Dedifferentiated amniotic fluid mesenchymal stem cell (primary cell): ENCODE measurements at regions not wholly inside any gene's neighbourhood (a gene's known extent, or its start where the extent isn't known, plus 50 kb on each side); places are given as distances from the start of the nearest gene placed in this dataset.
"Not testable (repeated sequence)": the region's sequence is repeated elsewhere in the genome, so short reads cannot be mapped to it uniquely, and the experiment has no call there.

Source experiments
- DNase-seq: peaks from one replicate; pipeline ENCODE4 v3.0.0-alpha.2; 2016; ENCODE audit errors: extremely low spot score

- no peak for DNase-seq
These were observed 193.5 kb upstream of the FTMT start for GRCh38 chr5:121658221-121658620.

- DNase-seq, result no peak
These were observed 191.5 kb upstream of the FTMT start for GRCh38 chr5:121660142-121660541.

DNA sequence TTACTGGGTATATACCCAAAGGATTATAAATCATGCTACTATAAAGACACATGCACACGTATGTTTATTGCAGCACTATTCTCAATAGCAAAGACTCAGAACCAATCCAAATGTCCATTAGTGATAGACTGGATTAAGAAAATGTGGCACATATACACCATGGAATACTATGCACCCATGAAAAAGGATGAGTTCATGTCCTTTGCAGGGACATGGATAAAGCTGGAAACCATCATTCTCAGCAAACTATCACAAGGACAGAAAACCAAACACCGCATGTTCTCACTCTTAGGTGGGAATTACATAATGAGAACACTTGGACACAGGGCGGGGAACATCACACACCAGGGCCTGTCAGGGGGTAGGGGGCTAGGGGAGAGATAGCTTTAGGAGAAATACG, 186.1 kb upstream of the FTMT start:
- not testable (repeated sequence) for DNase-seq

DNA sequence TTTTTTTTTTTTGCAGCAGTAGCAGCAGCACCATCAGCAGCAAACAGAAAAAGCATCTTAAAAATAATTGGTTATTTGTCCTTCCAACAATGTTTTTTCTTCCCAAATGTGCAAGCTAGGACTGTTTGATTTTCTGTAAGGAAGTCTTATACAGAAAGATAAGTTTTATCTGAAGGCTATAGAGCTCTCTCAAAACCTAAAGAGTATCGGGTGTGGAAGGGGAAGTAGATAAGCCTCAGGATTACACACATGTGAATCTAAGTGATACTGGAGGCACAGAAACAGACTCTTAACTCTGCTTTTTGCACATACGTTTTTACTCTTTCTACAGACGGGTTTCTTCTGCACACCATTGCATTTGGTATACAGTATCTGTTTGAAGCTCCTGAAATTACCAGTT, 184.4 kb upstream of the FTMT start:
- no peak for DNase-seq

GRCh38 chr5:121668635-121669034, 183.0 kb upstream of the FTMT start:
- no peak for DNase-seq

DNA sequence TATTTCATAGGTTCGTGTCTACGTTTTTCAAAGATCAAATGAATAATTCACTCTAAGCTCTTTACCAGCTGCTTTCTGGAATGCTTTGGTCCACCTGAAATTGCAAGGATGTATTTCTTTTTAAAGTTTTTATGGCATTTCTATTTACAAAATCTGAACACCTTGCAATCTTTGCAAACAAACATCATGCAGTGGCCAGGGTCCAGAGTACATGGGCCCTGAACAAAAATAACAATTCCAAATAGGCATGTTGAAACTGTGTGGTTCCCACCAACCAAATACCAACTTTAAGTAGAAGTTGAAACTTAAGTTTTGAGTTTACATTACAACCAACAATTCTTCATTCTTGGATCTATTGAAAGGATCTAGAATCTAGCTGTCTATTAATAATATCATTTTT, 180.1 kb upstream of the FTMT start:
- DNase-seq, result no peak

- DNase-seq, result no peak
These were observed 175.8 kb upstream of the FTMT start for GRCh38 chr5:121675924-121676323.

DNA sequence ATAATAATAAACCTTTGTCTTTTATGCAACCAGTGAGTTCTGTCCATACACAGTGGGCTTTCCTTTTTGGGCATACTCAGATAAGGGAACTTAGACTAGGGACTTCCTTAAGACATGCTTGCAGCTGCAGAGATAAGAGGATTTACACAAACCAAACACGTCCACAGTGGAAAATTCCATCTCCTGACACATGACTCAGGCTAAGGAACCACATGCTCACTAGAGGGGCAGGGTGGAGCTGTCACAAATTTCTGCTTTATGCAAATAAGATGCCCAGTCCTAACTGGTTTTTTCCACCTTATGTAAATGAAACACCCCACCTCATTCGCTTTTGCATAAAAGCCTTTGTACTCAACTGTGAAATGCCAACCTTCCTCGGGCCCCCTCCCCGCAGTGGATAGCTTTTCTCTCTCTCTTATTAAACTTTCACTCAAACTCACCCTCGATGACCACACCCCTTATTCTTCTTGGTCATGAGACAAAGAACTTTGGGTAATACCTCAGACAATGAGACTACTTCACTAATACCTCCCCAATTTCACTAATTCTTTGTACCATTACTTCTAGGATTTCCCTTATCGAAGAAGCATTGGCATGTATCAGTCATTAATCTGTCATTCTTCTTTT, 170.3 kb upstream of the FTMT start:
- DNase-seq, result no peak

DNA sequence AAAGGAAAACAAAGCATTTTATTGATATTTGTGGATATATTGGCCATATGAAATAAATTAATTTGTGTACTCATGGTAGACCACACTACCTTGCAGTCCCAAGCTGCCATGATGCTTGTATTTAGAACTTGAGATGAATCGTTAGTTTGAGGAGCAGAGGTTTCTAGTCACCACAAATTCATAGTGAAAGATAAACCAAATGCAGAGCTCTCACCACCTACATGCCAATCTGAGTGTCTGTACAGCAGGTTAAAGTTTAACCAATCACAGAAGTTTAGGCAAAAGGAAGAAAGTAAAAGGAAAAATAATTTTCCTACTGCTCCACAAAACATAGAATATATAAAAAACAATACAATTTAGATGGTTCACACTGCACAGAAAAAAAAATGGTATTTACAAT, 163.6 kb upstream of the FTMT start:
- no peak for DNase-seq

- no peak for DNase-seq
These were observed 162.9 kb upstream of the FTMT start for GRCh38 chr5:121688781-121689180.

- no peak for DNase-seq
These were observed 160.2 kb upstream of the FTMT start for GRCh38 chr5:121691478-121691877.

DNA sequence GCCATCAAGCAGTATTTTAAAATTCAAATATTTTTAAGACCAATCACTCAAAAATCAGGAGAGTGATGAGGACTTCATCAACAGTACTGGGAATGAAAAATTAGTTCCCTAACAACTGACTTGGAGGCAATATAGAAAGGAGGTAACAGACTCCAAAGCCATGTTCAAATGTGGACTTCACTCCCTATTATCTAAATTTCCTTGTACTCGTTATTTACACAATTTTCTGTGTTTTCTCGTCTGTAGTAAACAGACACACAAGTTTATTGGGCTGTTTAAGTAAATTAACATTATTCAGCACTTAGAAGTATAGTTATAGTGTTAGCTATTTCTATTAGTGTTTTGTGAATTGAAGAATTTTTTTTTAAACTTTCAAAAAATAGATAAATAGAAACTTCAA, 159.5 kb upstream of the FTMT start:
- DNase-seq, result no peak

DNA sequence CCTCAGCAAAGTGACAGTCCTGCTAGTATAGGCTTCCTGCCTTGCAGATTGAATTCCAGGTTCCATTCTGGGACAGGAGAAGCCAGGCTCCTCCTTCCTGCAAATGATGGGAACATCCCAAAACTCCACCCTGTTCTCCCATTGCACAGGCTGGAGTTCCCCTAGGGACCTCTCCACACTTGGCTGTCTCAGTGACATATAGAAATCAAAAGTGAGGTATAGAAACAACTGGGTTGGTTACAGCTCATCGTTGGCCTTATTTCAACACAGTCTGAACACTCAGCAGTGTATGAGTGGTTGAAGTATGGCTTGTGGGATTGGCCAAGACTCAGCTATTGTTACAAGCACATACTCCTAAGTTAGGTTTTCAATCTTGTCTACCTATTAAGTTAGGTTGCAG, 157.8 kb upstream of the FTMT start:
- DNase-seq, result no peak

GRCh38 chr5:121695307-121695706, 156.4 kb upstream of the FTMT start:
- no peak for DNase-seq

- DNase-seq, result no peak
These were observed 153.0 kb upstream of the FTMT start for GRCh38 chr5:121698690-121699089.

- DNase-seq, result no peak
These were observed 150.0 kb upstream of the FTMT start for GRCh38 chr5:121701731-121702130.

DNA sequence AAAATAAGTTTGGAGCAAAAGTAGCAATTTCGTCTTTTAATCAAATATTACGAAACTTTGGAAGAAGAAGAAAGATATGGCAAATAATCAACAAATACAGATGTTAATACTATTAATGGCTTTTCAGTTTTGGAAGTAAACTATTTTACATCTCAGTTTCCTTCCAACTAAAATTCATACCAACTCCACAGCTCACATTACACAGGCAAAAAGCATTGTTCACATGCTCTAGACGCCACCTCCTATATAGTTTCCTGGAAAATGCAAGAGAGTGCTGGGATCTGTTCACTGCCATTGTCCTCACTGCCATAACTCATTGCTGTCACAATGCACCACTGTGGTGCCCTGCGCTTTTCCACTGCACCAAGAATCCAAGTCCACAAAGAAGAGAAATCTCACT, 149.0 kb upstream of the FTMT start:
- DNase-seq, result no peak

DNA sequence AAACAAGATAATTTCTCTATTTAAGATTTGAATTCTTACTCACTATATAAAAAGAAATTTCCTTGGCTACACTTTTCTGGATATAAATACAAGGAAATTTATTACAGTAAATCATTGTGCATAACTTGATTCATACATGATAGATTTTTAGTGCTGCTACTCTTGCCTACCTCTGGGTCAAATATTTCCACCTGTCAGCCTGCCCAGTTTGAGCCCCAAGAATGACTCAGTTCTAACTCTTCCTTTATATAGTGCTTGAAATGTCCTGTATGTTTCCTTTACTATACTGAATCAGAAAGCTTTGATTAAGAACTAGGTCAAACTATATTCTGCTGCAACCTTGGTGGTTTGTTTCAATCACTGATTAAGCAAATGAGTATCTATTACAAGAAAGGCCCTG, 147.4 kb upstream of the FTMT start:
- DNase-seq, result no peak

DNA sequence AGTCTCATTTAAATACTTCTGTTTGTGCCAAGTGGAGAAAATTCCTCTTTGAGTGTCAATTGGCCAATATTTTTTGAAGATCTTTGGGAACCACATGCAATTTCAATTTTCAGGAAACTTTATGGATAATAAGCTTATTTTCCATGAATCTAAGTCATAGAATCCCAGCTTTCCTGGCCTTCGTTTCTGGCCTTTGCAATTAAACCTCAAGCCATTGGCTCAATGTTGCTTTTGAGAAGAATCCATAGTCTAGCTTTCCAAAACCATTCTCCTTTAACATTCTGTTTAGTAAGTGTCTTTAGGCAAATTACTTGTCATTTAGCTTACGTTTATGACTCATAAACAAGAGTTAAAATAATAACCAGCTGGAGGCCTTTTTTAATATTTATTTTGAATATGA, 145.0 kb upstream of the FTMT start:
- no peak for DNase-seq

DNA sequence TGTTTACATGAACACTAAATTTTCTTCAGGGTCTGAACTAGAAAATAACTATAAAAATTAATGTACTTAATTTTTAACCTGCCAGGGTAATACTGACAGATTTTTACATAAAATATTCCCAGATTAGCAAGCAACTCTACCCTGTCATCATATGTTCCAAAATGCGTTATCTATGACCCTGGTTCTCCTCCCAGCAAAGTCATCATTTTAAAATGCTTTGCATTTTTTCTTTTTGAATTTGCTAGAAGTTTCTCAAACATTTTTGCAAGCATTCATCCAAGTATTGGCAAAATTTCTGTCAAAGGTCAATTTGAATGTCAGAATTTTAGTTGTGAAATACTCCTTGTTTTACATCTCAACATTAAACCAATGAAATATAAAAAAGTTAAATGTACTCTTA, 144.5 kb upstream of the FTMT start:
- DNase-seq, result no peak

DNA sequence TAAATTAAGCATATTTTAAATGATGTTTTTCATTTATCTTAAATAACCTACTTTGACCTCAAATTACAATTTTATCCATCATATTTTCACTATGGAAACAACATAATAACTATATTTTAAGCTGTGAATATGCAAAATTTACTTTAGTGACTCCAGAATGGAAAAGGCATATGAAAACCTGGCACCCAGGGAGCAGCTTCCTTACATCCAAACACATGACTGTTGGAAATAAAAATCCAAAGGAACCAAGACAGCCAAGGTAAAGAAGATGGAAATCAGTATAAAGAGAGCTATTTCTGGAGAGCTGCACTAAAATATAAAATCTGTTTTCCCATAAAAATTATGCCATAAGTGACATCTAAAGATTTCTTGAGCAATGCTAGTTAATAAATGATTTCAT, 140.3 kb upstream of the FTMT start:
- DNase-seq, result no peak

GRCh38 chr5:121719255-121719654, 132.4 kb upstream of the FTMT start:
- DNase-seq, result no peak

GRCh38 chr5:121725450-121725849, 126.2 kb upstream of the FTMT start:
- no peak for DNase-seq

- DNase-seq, result no peak
These were observed 124.7 kb upstream of the FTMT start for GRCh38 chr5:121726991-121727390.

DNA sequence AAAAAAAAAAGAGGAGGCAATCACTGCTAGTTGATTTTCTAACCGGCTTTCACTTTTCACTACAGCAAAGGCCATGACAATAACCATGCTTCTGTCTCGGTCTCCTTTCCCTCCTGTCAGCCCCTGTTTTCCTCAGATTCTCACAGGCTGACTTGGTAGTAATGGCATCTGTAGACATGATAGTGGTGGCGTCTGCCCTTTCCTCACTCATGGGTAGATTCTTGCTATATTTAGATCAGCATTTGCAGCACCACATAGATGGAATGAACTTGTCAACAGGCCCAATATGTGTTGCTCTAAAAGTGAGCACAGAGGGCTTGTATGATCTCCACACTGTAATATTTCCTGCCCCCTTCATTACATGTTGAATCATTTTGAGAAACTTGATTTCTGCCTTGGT, 120.3 kb upstream of the FTMT start:
- DNase-seq, result no peak
